COR-L47 (cell line): ENCODE measurements at regions not wholly inside any gene's neighbourhood (a gene's known extent, or its start where the extent isn't known, plus 50 kb on each side); places are given as distances from the start of the nearest gene placed in this dataset.

Experiments
- DNase-seq: peaks from one replicate; lab custom pipeline; 2025; lab: John Stamatoyannopoulos, UW

GRCh38 chr20:24718277-24718676 is 230.8 kb upstream of the CST7 start:
- no peak for DNase-seq

- peak; percentile 40 for DNase-seq
These were observed 230.4 kb upstream of the CST7 start for GRCh38 chr20:24718696-24719095.

GRCh38 chr20:24720957-24721356 is 228.1 kb upstream of the CST7 start:
- no peak for DNase-seq

GRCh38 chr20:24721891-24722568 is 227.0 kb upstream of the CST7 start:
- DNase-seq: peak; percentile 4

- DNase-seq: no peak
These were observed 226.5 kb upstream of the CST7 start for GRCh38 chr20:24722586-24722985.

GRCh38 chr20:24723186-24723585 is 225.9 kb upstream of the CST7 start:
- DNase-seq: no peak

- no peak for DNase-seq
These were observed 225.3 kb upstream of the CST7 start for GRCh38 chr20:24723647-24724352.

GRCh38 chr20:24724982-24725533 is 224.0 kb upstream of the CST7 start:
- no peak for DNase-seq

GRCh38 chr20:24727795-24728194 is 221.3 kb upstream of the CST7 start:
- DNase-seq: no peak

- DNase-seq: no peak
These were observed 219.0 kb upstream of the CST7 start for GRCh38 chr20:24729896-24730605.

- no peak for DNase-seq
These were observed 218.3 kb upstream of the CST7 start for GRCh38 chr20:24730750-24731149.

- DNase-seq: no peak
These were observed 217.8 kb upstream of the CST7 start for GRCh38 chr20:24731312-24731711.

GRCh38 chr20:24732076-24732475 is 217.0 kb upstream of the CST7 start:
- DNase-seq: no peak

- no peak for DNase-seq
These were observed 216.5 kb upstream of the CST7 start for GRCh38 chr20:24732599-24732998.

- DNase-seq: no peak
These were observed 215.7 kb upstream of the CST7 start for GRCh38 chr20:24733416-24733815.

- no peak for DNase-seq
These were observed 214.9 kb upstream of the CST7 start for GRCh38 chr20:24734139-24734538.

- no peak for DNase-seq
These were observed 213.8 kb upstream of the CST7 start for GRCh38 chr20:24735263-24735662.

- DNase-seq: no peak
These were observed 212.8 kb upstream of the CST7 start for GRCh38 chr20:24736131-24736843.

GRCh38 chr20:24736844-24737211 is 212.2 kb upstream of the CST7 start:
- DNase-seq: no peak

GRCh38 chr20:24737212-24737850 is 211.7 kb upstream of the CST7 start:
- no peak for DNase-seq

- no peak for DNase-seq
These were observed 210.9 kb upstream of the CST7 start for GRCh38 chr20:24738058-24738775.
